ENCODE measurements at regions not wholly inside any gene's neighbourhood (a gene's known extent, or its start where the extent isn't known, plus 50 kb on each side); places are given as distances from the start of the nearest gene placed in this dataset.
"Not testable (repeated sequence)": the region's sequence is repeated elsewhere in the genome, so short reads cannot be mapped to it uniquely, and the experiment has no call there.

GRCh38 chr2:194907569-194907968, 749.5 kb upstream of the SLC39A10 start:
- no peak for FAIRE-seq
- DNase-seq (ENCODE audit: insufficient read length, low spot score) = no peak

- DNase-seq (ENCODE audit: insufficient read length, low spot score) (no peak), FAIRE-seq (no peak)
Measured at GRCh38 chr2:194896871-194897270, 760.2 kb upstream of the SLC39A10 start.

DNA sequence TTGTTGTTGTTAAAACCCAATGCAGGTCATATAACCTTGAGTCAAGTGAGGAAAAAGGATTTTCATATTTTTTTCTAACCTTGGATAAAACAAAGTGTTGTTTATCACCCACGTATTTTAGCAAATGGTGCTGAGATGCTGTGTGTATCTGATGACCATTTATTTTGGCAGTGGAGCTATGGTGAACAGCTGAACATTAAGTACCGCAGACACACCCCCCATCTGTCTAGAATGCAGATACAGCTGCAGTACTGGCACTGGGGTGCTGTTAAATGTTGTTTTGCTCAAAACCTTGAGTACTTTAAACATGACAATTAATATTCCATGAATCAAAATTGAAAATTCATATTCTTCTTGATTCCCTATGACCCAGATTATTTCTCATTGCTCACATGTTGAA, 773.3 kb upstream of the SLC39A10 start:
- no peak for FAIRE-seq
- DNase-seq (ENCODE audit: insufficient read length, low spot score) = no peak

GRCh38 chr2:194870974-194871535, 786.0 kb upstream of the SLC39A10 start:
- DNase-seq (ENCODE audit: insufficient read length, low spot score) (no peak), FAIRE-seq (no peak)

DNA sequence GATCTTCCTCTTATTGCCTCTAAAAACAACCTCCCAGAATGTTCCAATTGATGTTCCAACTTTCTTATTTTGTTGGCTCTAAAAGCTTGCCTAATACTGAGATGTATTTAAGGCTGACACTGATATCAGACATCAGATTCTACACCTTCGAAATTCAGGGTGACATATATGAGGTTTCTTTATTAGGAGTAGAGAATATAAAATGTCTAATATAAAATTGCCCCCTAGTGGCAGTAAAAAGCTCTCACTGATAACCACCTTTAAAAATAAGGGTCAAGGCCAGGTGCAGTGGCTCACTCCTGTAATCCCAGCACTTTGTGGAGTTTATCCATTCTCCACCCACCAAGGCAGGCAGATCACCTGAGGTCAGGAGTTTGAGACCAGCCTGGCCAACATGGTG, 789.7 kb upstream of the SLC39A10 start:
- DNase-seq (ENCODE audit: insufficient read length, low spot score) = no peak
- no peak for FAIRE-seq

DNA sequence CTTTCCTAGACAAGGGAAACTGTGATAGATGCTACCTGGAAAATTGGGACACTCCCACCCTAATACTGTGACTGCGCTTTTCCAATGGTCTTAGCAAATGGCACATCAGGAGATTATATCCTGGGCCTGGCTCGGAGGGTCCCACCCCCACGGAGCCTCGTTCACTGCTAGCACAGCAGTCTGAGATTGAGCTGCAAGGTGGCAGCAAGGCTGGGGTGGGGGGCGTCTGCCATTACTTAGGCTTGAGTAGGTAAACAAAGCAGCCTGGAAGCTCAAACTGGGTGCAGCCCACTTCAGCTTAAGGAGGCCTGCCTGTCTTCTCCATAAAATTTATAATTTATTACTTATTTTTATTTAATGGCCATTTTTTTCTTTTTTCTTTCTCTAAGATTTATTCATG, 802.1 kb upstream of the SLC39A10 start:
- no peak for DNase-seq (ENCODE audit: insufficient read length, low spot score)
- no peak for FAIRE-seq

DNA sequence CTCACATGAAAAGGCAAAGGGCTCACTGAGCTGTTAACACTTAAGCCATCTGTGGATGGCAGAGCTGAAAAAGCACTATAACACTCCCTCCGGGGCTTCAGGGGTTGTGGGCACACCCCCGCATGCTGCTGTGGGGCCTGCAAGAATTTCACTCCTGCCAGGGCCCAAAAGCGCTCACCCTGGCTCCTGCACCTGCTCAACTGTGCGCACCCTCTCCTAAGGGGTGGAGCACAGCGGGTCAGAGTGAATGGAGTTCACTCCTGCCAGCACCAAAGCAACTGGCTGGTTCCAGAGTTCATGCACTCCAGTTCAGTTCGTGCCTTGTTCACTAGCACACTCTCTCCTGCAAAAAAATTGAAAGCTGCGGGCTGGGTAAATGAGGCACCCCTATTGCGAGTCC, 814.2 kb upstream of the SLC39A10 start:
- no peak for FAIRE-seq

DNA sequence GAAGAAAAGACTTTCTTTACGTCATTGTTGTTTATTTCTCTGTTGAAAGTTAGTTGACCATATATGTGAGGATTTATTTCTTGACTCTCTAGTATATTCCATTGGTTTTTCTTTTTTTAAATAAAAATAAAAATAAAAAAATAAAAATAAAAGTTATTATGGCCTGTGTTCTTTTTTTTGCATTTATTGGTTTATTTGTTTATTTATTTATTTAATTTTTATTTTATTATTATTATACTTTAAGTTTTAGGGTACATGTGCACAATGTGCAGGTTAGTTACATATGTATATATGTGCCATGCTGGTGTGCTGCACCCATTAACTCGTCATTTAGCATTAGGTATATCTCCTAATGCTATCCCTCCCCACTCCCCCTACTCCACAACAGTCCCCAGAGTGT, 822.7 kb upstream of the SLC39A10 start:
- not testable (repeated sequence) for DNase-seq (ENCODE audit: insufficient read length, low spot score); FAIRE-seq

More for the DNA sequence above, 814.2 kb upstream of the SLC39A10 start:
- no peak for DNase-seq (ENCODE audit: insufficient read length, low spot score)

GRCh38 chr2:194826241-194826640, 830.8 kb upstream of the SLC39A10 start:
- FAIRE-seq (no peak), DNase-seq (ENCODE audit: insufficient read length, low spot score) (no peak)

DNA sequence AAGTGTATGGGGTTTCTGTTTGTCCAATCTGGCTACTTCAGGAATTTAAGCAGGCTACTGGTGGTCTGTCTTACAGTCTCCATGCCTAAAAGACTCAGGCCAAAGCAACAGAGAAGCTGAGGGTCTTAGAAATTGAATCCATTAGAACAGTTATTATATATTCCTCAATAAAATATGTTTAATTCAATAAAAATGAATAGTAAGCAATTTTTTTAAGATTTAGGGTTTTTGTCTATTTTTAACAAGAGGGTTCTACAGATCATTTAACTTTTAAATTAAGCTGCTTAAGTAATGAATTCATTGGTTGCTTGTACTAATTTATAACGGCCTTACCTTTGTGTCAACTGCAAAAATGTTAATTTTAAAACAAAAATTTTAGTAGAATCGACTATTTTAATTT, 832.6 kb upstream of the SLC39A10 start:
- DNase-seq (ENCODE audit: insufficient read length, low spot score) = no peak
- no peak for FAIRE-seq

DNA sequence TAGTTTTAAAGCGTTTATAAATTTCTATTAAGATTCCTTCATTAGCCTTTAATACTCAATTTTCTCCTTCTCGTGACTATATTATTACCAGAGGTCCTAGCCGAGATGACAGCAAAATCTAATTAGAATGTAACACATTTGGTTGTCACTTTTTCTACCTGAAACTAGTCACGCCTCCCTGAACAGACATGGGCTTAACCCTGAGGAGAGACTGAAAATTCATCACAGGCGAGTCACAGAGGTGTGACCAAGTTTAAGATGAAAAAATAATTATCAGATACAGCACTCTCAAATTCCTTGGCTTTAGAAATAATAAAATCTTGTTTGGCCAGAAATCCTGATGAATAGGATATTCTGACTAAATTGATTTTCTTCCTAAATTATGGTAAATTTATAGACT, 834.4 kb upstream of the SLC39A10 start:
- no peak for FAIRE-seq
- no peak for DNase-seq (ENCODE audit: insufficient read length, low spot score)

DNA sequence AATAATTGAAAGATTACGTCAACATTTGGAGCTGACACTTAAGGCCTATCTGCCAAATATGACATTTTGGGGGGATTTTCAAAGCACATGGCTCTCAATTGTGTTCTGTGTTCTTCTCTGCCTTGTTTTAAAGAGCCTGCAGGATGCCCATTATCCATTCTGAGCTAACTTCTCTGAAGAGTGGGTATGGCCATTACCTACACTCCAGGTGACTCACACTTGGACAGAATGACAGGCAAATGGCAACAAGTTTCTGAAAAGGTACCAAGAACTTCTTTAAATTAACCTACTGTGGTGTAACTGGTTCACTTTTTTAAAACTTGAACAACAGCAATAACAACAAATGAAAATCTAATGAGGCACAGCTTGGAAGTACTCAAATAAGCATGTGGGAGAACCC, 834.9 kb upstream of the SLC39A10 start:
- DNase-seq (ENCODE audit: insufficient read length, low spot score) (no peak), FAIRE-seq (no peak)

- no peak for DNase-seq (ENCODE audit: insufficient read length, low spot score)
- no peak for FAIRE-seq
Measured at GRCh38 chr2:194819367-194819766, 837.7 kb upstream of the SLC39A10 start.

DNA sequence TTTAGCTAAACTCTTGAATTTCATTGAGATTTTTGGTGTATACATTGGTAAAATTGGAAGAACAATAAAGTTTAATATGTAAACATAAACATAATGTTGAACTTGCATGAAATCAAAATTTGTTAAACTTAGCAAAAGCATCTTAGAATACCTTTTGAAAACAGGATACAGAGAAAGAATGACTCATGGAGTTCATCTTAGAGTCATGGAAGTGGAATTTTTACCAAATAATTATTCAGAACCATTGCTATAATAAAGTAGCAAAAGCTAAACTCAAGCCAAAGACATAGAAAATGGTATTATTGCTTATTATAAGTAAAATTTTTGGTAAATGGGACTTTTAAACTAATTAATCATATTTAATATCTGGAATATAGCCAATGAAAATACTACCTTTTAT, 841.6 kb upstream of the SLC39A10 start:
- FAIRE-seq (no peak), DNase-seq (ENCODE audit: insufficient read length, low spot score) (no peak)

DNA sequence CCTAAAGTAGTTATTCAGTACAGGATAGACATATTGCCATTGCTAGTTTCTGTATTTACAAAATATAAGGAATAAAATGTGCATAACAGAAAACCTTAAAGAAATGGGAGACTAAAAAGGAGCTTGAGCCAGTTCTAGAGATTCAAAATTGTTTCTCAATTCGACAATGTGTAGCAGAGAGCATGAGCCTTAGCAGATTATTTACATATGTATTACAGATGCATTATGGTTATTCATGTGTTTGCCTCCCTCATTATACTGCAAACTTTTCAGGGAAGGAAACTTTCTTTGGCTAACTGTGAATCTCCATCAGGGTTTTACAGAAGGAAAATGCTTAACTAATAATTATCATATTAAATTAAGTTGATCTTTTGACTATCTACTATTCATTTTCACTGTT, 854.4 kb upstream of the SLC39A10 start:
- FAIRE-seq (no peak), DNase-seq (ENCODE audit: insufficient read length, low spot score) (no peak)

GRCh38 chr2:194787071-194787470, 870.0 kb upstream of the SLC39A10 start:
- FAIRE-seq; DNase-seq (ENCODE audit: insufficient read length, low spot score): not testable (repeated sequence)

DNA sequence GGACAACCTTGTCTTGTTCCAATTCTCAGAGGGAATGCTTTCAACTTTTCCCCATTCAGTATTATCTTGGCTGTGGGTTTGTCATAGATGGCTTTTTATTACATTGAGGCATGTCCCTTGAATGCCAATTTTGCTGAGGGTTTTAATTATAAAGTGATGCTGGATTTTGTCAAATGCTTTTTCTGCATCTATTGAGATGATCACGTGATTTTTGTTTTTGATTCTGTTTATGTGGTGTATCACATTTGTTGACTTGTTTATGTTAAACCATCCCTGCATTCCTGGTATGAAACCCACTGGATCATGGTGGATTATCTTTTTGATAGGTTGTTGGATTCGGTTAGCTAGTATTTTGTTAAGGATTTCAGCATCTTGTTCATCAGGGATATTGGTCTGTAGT, 885.6 kb upstream of the SLC39A10 start:
- DNase-seq (ENCODE audit: insufficient read length, low spot score); FAIRE-seq: not testable (repeated sequence)

DNA sequence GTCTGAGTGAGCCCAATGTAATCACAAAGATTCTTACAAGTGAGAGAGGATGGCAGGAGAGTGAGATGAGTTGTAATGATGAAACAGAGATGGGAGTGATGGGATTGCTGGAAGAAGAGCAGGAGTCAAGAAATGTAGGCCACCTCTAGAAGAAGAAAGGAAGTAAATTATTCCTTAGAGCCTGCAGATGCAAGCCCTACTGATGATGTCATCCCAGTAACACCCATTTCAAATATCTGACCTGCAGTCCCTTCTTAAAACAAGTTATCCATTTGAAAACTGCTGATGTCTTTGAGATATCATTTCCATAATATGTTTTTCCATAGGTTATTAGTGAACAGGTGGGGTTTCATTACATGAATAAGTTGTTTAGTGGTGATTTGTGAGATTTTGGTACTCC, 888.0 kb upstream of the SLC39A10 start:
- DNase-seq (ENCODE audit: insufficient read length, low spot score) = no peak
- no peak for FAIRE-seq

DNA sequence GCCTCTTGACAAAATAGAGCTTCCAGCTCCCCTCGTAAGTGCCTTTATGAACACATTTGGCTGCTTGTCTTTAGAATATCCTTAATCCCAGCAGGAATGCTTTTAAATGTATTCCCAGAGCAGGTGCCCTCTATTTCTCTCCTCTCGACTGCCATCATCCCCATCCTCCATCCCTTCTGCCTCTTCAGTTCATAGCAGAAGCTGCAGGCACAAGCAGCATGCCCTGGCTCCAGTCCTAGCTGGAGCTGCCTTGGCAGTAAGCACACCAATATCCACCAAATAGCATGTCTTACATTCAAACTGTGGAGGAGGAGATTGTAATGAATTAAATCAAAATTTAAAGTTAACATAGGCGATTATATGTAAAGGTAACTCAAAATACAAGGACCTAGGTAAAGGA, 891.3 kb upstream of the SLC39A10 start:
- FAIRE-seq = no peak
- DNase-seq (ENCODE audit: insufficient read length, low spot score) = no peak

- FAIRE-seq = no peak
- DNase-seq (ENCODE audit: insufficient read length, low spot score) = no peak
Measured at GRCh38 chr2:194750926-194751325, 906.1 kb upstream of the SLC39A10 start.

- DNase-seq (ENCODE audit: insufficient read length, low spot score) = no peak
- FAIRE-seq = no peak
Measured at GRCh38 chr2:194745557-194746146, 911.4 kb upstream of the SLC39A10 start.

DNA sequence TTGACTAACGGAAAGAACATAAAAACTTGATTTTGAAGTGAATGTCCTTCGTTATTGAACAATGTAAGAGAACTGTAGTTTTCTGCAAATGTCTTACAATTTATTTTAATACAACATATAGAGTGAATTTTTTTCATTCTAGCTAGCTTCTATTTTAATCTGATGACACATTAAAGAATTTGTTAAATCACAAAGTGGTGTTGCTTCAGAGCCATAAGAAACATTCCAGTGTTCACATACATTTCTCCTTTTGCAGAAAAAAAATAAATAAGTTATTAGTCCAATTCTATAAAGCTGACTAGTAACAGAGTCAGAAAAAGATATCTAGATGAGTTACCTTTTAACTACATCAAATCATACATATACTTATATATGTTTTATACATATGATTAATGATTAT, 914.3 kb upstream of the SLC39A10 start:
- no peak for FAIRE-seq
- no peak for DNase-seq (ENCODE audit: insufficient read length, low spot score)

DNA sequence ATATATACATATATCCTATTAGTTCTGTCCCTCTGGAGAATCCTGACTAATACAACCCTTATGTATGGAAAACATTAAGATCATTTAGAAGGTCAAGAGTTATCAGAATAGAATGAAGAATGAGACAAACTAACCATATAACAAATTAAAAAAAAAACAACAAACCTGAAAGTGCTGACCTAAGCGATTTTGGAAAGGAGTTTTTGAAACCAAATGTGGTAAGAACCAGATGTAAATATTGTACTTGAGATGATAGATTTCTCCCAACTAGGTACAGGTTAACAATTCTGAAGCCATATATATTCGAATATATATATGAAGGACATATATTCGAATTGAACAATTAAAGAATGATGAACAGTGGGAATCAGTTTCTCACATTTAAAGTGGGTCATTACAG, 917.8 kb upstream of the SLC39A10 start:
- no peak for FAIRE-seq
- no peak for DNase-seq (ENCODE audit: insufficient read length, low spot score)
